GM19467 (cell line): ENCODE measurements at regions not wholly inside any gene's neighbourhood (a gene's known extent, or its start where the extent isn't known, plus 50 kb on each side); places are given as distances from the start of the nearest gene placed in this dataset.

Experiments used
- ATAC-seq: cut with Tn5 transposase; IDR thresholded peaks from one replicate; pipeline ENCODE4 v1.9.1; 2021; ENCODE audit warnings: mild to moderate bottlenecking, moderate library complexity; ENCODE audit not compliant: unreplicated experiment

GRCh38 chr5:4651806-4652565 lies 488.1 kb upstream of the ADAMTS16 start:
- ATAC-seq = no peak

- no peak for ATAC-seq
Measured at GRCh38 chr5:4653475-4653874, 486.7 kb upstream of the ADAMTS16 start.

DNA sequence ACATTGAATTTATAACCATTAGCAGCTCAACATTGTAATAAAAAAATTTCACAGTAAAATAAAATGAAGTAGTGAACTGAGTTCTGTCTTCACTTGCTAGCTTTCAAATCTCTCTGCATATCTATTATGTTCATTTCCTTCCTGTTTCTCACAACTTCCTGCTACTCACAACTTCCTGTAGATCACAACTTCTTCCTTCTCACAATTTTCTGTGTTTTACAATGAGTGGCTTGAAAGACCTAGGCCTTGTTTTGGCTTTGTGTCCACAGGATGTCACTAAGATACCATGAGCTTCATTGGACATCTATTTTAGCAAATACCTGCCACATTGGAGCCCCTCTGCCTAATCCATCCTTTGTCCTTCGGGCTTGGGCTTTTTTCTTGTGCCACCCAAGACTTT lies 480.3 kb upstream of the ADAMTS16 start:
- ATAC-seq = no peak

GRCh38 chr5:4661326-4661725 lies 478.8 kb upstream of the ADAMTS16 start:
- no peak for ATAC-seq

GRCh38 chr5:4661836-4662235 lies 478.3 kb upstream of the ADAMTS16 start:
- ATAC-seq = no peak

GRCh38 chr5:4662756-4663155 lies 477.4 kb upstream of the ADAMTS16 start:
- ATAC-seq = no peak

GRCh38 chr5:4665911-4666310 lies 474.2 kb upstream of the ADAMTS16 start:
- no peak for ATAC-seq

GRCh38 chr5:4674166-4674565 lies 466.0 kb upstream of the ADAMTS16 start:
- ATAC-seq = no peak

GRCh38 chr5:4676934-4677333 lies 463.2 kb upstream of the ADAMTS16 start:
- no peak for ATAC-seq

GRCh38 chr5:4684946-4685345 lies 455.2 kb upstream of the ADAMTS16 start:
- ATAC-seq = no peak

GRCh38 chr5:4698596-4698995 lies 441.5 kb upstream of the ADAMTS16 start:
- ATAC-seq = no peak

- ATAC-seq = no peak
Measured at GRCh38 chr5:4699592-4699991, 440.5 kb upstream of the ADAMTS16 start.

DNA sequence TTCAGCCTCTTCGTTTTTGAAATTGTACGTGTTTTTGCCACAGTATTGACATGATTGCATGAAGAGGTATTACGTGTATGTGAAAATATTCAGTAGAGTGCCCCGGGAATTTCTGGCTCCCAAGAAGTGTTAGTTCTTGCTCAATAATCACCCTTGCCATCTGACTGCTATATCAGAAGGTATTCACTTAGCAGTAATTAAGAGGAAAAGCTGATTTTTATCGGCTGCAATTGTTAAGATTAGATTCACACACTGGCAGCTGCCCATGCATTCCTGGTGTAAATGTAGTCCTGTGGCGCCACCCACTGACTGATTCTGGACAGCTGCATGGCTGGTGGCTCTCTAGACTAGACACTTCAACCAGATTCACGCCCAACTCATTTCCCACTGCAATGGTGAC lies 440.1 kb upstream of the ADAMTS16 start:
- ATAC-seq = no peak

DNA sequence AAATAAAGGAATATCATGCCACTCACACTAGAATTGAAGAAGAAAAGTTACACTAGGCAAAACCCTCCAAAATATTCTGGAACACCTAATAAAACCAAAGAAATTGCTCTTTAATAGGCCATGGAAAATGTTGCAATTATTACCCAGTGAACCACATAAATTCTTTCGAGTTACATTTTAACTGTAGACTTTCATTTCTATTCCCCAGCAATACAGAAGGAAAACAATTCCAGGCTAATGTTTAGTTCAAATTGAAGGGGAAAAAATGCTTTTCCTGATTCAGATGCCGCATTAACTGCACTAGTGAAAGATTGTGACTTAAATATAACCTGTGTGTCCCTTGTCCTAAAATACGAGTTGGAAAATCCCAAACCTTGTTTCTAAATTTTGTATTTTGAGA lies 439.3 kb upstream of the ADAMTS16 start:
- ATAC-seq = no peak

DNA sequence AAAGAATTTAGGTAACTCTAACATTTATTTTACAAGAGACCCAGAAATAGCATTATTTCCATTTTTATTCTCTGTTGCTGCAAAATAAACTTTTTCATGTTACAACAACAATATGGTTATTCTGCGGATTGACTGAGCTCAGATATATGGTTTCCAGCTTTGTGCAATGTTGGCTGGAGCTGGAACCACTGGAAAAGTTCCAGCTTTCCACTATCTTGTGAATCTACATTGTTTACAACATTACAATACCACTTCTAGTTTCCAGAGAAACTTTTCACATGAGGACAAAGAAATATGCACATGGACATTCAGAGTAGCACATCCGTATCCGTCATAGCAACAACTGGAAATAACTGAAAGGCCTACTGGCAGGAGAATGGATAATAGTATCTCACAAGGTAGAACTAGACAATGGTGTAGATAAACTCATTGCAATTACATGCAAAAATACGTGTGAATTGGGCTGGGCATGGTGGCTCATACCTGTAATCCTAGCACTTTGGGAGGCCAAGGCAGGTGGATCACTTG lies 436.1 kb upstream of the ADAMTS16 start:
- no peak for ATAC-seq

GRCh38 chr5:4704951-4705350 lies 435.2 kb upstream of the ADAMTS16 start:
- no peak for ATAC-seq

DNA sequence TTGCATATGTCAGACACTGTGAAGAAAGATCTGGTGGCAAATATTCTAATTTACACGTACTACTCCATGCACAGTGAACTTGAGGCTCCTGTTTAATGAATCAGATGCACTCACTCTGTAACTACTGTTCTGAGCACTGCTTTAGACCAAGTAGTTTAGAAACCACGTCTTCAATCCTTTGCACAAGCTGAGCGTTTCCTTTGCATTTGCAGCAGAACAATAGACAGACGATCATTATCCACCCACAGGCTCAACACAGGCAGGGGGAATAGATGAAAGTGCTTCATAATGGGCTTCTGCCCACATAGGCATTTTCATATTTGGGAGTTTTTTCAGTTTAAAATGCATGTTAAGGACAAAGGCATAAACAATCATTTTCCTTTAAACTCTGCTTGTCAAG lies 423.3 kb upstream of the ADAMTS16 start:
- no peak for ATAC-seq

GRCh38 chr5:4717446-4717845 lies 422.7 kb upstream of the ADAMTS16 start:
- ATAC-seq = no peak

DNA sequence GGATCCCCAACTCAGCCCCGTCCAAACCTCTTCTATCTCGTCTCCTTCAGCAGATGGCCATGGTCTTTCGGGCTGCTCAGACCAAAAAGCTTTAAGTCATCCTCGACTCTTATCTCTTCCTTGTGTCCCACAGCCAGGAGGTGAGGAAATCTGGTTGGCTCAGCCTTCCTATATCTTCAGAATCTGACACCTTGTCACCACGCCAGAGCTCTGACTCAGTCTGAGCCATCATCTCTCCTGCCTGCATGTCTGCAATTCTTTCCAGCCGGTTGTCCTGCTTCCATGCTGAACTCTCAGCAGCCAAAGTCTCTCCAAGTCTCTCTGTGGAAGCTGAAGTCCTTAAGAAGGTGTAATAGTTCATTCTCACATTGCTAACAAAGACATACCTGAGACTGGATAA lies 419.3 kb upstream of the ADAMTS16 start:
- no peak for ATAC-seq

GRCh38 chr5:4722886-4723285 lies 417.2 kb upstream of the ADAMTS16 start:
- no peak for ATAC-seq

DNA sequence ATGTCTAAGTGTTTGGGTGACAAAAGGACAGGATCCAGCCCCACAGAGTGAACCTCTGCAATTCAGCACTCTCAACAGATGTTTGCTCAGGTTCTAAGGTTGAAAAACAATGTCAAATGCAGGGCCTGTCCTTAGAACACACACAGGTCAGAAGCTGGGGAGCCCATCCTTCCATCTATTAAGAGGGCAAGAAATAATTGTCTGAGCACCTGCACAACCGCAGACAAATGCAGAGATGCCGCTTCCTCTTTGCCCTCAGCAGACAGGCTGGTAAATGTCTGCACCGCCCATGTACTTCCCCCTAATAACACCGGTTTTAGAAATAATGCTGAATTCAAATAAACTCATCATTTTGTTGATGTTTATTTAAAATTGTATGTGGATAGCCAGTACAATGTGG lies 414.5 kb upstream of the ADAMTS16 start:
- no peak for ATAC-seq

GRCh38 chr5:4730279-4730678 lies 409.9 kb upstream of the ADAMTS16 start:
- no peak for ATAC-seq

- ATAC-seq = no peak
Measured at GRCh38 chr5:4734348-4734747, 405.8 kb upstream of the ADAMTS16 start.
